ENCODE measurements at regions not wholly inside any gene's neighbourhood (a gene's known extent, or its start where the extent isn't known, plus 50 kb on each side); places are given as distances from the start of the nearest gene placed in this dataset.
"Not testable (repeated sequence)": the region's sequence is repeated elsewhere in the genome, so short reads cannot be mapped to it uniquely, and the experiment has no call there.

GRCh38 chr6:160804639-160805038 lies 102.6 kb downstream of the PLG start:
- DNase-seq = no peak

- DNase-seq = no peak
Measured at GRCh38 chr6:160808263-160808662, 106.2 kb downstream of the PLG start.

GRCh38 chr6:160810238-160810637 lies 108.2 kb downstream of the PLG start:
- no peak for DNase-seq

- no peak for DNase-seq
Measured at GRCh38 chr6:160812097-160812496, 110.1 kb downstream of the PLG start.

- no peak for DNase-seq
Measured at GRCh38 chr6:160818934-160819333, 116.9 kb downstream of the PLG start.

- DNase-seq = not testable (repeated sequence)
Measured at GRCh38 chr6:160820661-160821060, 118.6 kb downstream of the PLG start.

GRCh38 chr6:160831739-160832138 lies 129.7 kb downstream of the PLG start:
- no peak for DNase-seq

GRCh38 chr6:160832422-160832821 lies 130.4 kb downstream of the PLG start:
- DNase-seq = no peak

GRCh38 chr6:160837146-160837545 lies 135.1 kb downstream of the PLG start:
- DNase-seq = no peak

- DNase-seq = no peak
Measured at GRCh38 chr6:160851031-160851430, 140.5 kb upstream of the MAP3K4 start.

GRCh38 chr6:160853946-160854345 lies 137.6 kb upstream of the MAP3K4 start:
- no peak for DNase-seq

- DNase-seq = no peak
Measured at GRCh38 chr6:160858886-160859285, 132.7 kb upstream of the MAP3K4 start.

GRCh38 chr6:160859822-160860221 lies 131.7 kb upstream of the MAP3K4 start:
- no peak for DNase-seq

- no peak for DNase-seq
Measured at GRCh38 chr6:160861824-160862223, 129.7 kb upstream of the MAP3K4 start.

- no peak for DNase-seq
Measured at GRCh38 chr6:160863782-160864181, 127.8 kb upstream of the MAP3K4 start.

- DNase-seq = no peak
Measured at GRCh38 chr6:160871320-160871719, 120.2 kb upstream of the MAP3K4 start.

GRCh38 chr6:160881148-160881808 lies 110.3 kb upstream of the MAP3K4 start:
- no peak for DNase-seq

GRCh38 chr6:160882006-160882405 lies 109.6 kb upstream of the MAP3K4 start:
- DNase-seq = no peak

GRCh38 chr6:160882791-160883279 lies 108.7 kb upstream of the MAP3K4 start:
- no peak for DNase-seq

- DNase-seq = no peak
Measured at GRCh38 chr6:160883560-160883959, 108.0 kb upstream of the MAP3K4 start.

- no peak for DNase-seq
Measured at GRCh38 chr6:160883999-160884398, 107.6 kb upstream of the MAP3K4 start.

GRCh38 chr6:160889148-160889547 lies 102.4 kb upstream of the MAP3K4 start:
- not testable (repeated sequence) for DNase-seq

- DNase-seq = no peak
Measured at GRCh38 chr6:160891690-160892089, 99.9 kb upstream of the MAP3K4 start.

- no peak for DNase-seq
Measured at GRCh38 chr6:160895562-160895961, 96.0 kb upstream of the MAP3K4 start.
